WTC11 (cell line): ENCODE measurements at regions not wholly inside any gene's neighbourhood (a gene's known extent, or its start where the extent isn't known, plus 50 kb on each side); places are given as distances from the start of the nearest gene placed in this dataset.

Experiments used
- ATAC-seq: fragments of 200-7000 bp; cut with Tn5 transposase; 2 replicates; pipeline ENCODE4 v1.10.0; 2021; ENCODE audit warnings: mild to moderate bottlenecking, moderate library complexity
- CTCF ChIA-PET: fragments of 300-600 bp; sonication (Branson Sonifier 250); formaldehyde crosslinking; loops from one replicate; lab custom pipeline; 2021; ENCODE audit warnings: antibody characterized with exemption; lab: Charles Lee
- POLR2A ChIA-PET: fragments of 350-600 bp; sonication (Branson Sonifier 250); formaldehyde crosslinking; loops from one replicate; lab custom pipeline; 2021; ENCODE audit warnings: antibody characterized with exemption; lab: Charles Lee
- DNase-seq: peaks from one replicate; pipeline ENCODE4 v3.0.0; 2021; ENCODE audit warnings: low spot score
- H3K27ac Mint-ChIP-seq: 2 replicates; pipeline ENCODE4 v1.8.0; 2021; ENCODE audit warnings: mixed read lengths
- H3K27me3 Mint-ChIP-seq: 2 replicates; pipeline ENCODE4 v1.8.0; 2021; ENCODE audit warnings: low read depth, mild to moderate bottlenecking, moderate library complexity, mixed read lengths
- H3K36me3 Mint-ChIP-seq: 2 replicates; pipeline ENCODE4 v1.8.0; 2021; ENCODE audit warnings: mixed read lengths
- H3K4me1 Mint-ChIP-seq: 2 replicates; pipeline ENCODE4 v1.8.0; 2022; ENCODE audit warnings: mixed read lengths
- H3K4me3 Mint-ChIP-seq: 2 replicates; pipeline ENCODE4 v1.8.0; 2021; ENCODE audit warnings: mild to moderate bottlenecking, moderate library complexity, mixed read lengths
- H3K9me3 Mint-ChIP-seq: 2 replicates; pipeline ENCODE4 v1.8.0; 2021; ENCODE audit warnings: mixed read lengths
- ARID4B ChIP-seq: sonication (generic); formaldehyde crosslinking; IDR thresholded peaks from 2 replicates; pipeline ENCODE4 v1.8.0; 2023; ENCODE audit warnings: missing genetic modification reagents, mild to moderate bottlenecking, borderline replicate concordance
- ATF3 ChIP-seq: sonication (generic); formaldehyde crosslinking; conservative IDR thresholded peaks from 2 replicates; pipeline ENCODE4 v1.8.1; 2022; ENCODE audit warnings: mild to moderate bottlenecking, missing genetic modification reagents
- CBFB ChIP-seq: sonication (generic); formaldehyde crosslinking; IDR thresholded peaks from 2 replicates; pipeline ENCODE4 v1.8.1; 2022; ENCODE audit warnings: mild to moderate bottlenecking, low read depth, missing genetic modification reagents
- E2F4 ChIP-seq: sonication (generic); formaldehyde crosslinking; IDR thresholded peaks from 2 replicates; pipeline ENCODE4 v1.8.1; 2022; ENCODE audit warnings: low read depth, mild to moderate bottlenecking, moderate library complexity, missing genetic modification reagents, borderline replicate concordance
- ERG ChIP-seq: fragments of 250-450 bp; sonication (Bioruptor Pico); IDR thresholded peaks from 2 replicates; pipeline ENCODE4 v1.8.0; 2021; ENCODE audit warnings: mild to moderate bottlenecking
- FOXK1 ChIP-seq: sonication (generic); formaldehyde crosslinking; IDR thresholded peaks from 2 replicates; pipeline ENCODE4 v1.8.0; 2022; ENCODE audit warnings: mild to moderate bottlenecking, moderate library complexity, missing genetic modification reagents
- FOXP1 ChIP-seq: sonication (generic); formaldehyde crosslinking; IDR thresholded peaks from 2 replicates; pipeline ENCODE4 v1.8.0; 2022; ENCODE audit warnings: missing genetic modification reagents, mild to moderate bottlenecking, moderate library complexity, borderline replicate concordance
- FOXP4 ChIP-seq: sonication (generic); formaldehyde crosslinking; IDR thresholded peaks from 2 replicates; pipeline ENCODE4 v1.8.0; 2022; ENCODE audit warnings: mild to moderate bottlenecking, missing genetic modification reagents
- GTF2I ChIP-seq: fragments of 250-450 bp; sonication (Bioruptor Pico); conservative IDR thresholded peaks from 2 replicates; pipeline ENCODE4 v1.4.0; 2021; ENCODE audit warnings: mild to moderate bottlenecking
- IRF1 ChIP-seq: sonication (generic); formaldehyde crosslinking; IDR thresholded peaks from 2 replicates; pipeline ENCODE4 v1.8.0; 2023; ENCODE audit warnings: missing genetic modification reagents
- JUN ChIP-seq: sonication (generic); formaldehyde crosslinking; IDR thresholded peaks from 2 replicates; pipeline ENCODE4 v1.8.0; 2023; ENCODE audit warnings: mild to moderate bottlenecking, missing genetic modification reagents
- KAT7 ChIP-seq: sonication (generic); formaldehyde crosslinking; IDR thresholded peaks from 2 replicates; pipeline ENCODE4 v1.8.1; 2023; ENCODE audit warnings: missing genetic modification reagents, mild to moderate bottlenecking, borderline replicate concordance
- MLX ChIP-seq: sonication (generic); formaldehyde crosslinking; IDR thresholded peaks from 2 replicates; pipeline ENCODE4 v1.8.1; 2023; ENCODE audit warnings: mild to moderate bottlenecking, missing genetic modification reagents, moderate library complexity
- NFATC4 ChIP-seq: fragments of 250-450 bp; sonication (Bioruptor Pico); IDR thresholded peaks from 2 replicates; pipeline ENCODE4 v1.9.0; 2021; ENCODE audit warnings: mild to moderate bottlenecking
- NR1H2 ChIP-seq: sonication (generic); formaldehyde crosslinking; IDR thresholded peaks from 2 replicates; pipeline ENCODE4 v1.9.0; 2021; ENCODE audit warnings: mild to moderate bottlenecking, moderate library complexity, missing genetic modification reagents
- PRRX2 ChIP-seq: fragments of 250-450 bp; sonication (Bioruptor Pico); IDR thresholded peaks from 2 replicates; pipeline ENCODE4 v1.8.0; 2021; ENCODE audit warnings: mild to moderate bottlenecking
- USF1 ChIP-seq: sonication (generic); formaldehyde crosslinking; IDR thresholded peaks from 2 replicates; pipeline ENCODE4 v1.8.0; 2022; ENCODE audit warnings: mild to moderate bottlenecking, missing genetic modification reagents
- ZBTB43 ChIP-seq: sonication (generic); formaldehyde crosslinking; IDR thresholded peaks from 2 replicates; pipeline ENCODE4 v1.8.1; 2023; ENCODE audit warnings: mild to moderate bottlenecking, missing genetic modification reagents
- ZNF219 ChIP-seq: sonication (generic); formaldehyde crosslinking; IDR thresholded peaks from 2 replicates; pipeline ENCODE4 v1.8.0; 2023; ENCODE audit warnings: missing genetic modification reagents, mild to moderate bottlenecking, borderline replicate concordance
- ZNF671 ChIP-seq: fragments of 250-450 bp; sonication (Bioruptor Pico); IDR thresholded peaks from 2 replicates; pipeline ENCODE4 v1.8.0; 2021; ENCODE audit warnings: mild to moderate bottlenecking

- no peak for TF ChIP-seq ZBTB43
- TF ChIP-seq PRRX2 (CRISPR knock-in tag): no peak
- no peak for TF ChIP-seq ZNF219
- no peak for TF ChIP-seq ARID4B (CRISPR knock-in tag)
- no peak for TF ChIP-seq NR1H2 (CRISPR knock-in tag)
- no peak for TF ChIP-seq KAT7
- no peak for TF ChIP-seq GTF2I (CRISPR knock-in tag)
- TF ChIP-seq JUN (CRISPR knock-in tag): no peak
- TF ChIP-seq USF1: no peak
- no peak for TF ChIP-seq ERG (CRISPR knock-in tag)
- TF ChIP-seq FOXP4 (CRISPR knock-in tag): no peak
- TF ChIP-seq FOXP1 (CRISPR knock-in tag): no peak
- no peak for TF ChIP-seq IRF1 (CRISPR knock-in tag)
- no peak for TF ChIP-seq NFATC4 (CRISPR knock-in tag)
- no peak for TF ChIP-seq ZNF671 (CRISPR knock-in tag)
- no peak for TF ChIP-seq FOXK1 (CRISPR knock-in tag)
- no peak for TF ChIP-seq MLX (CRISPR knock-in tag)
- no peak for TF ChIP-seq CBFB
- no peak for TF ChIP-seq ATF3 (CRISPR knock-in tag)
- TF ChIP-seq E2F4: no peak
- TF ChIP-seq, all 79 proteins: peak for 0
- H3K4me1 Mint-ChIP-seq: peaks cover 68% of the 10 kb centered on the region
Observed at GRCh38 chr5:62041156-62041756, 264.8 kb upstream of the KIF2A start.

More at GRCh38 chr5:62041156-62041756, 264.8 kb upstream of the KIF2A start:
- ChIA-PET POLR2A (no interaction called here), CTCF (interaction anchor here (0.8 kb wide), 1 partner anchor 102 kb away, joined by 3 read pairs; no protein-coding TSS in a partner anchor)
- H3K36me3 Mint-ChIP-seq: peaks cover 1% of the 10 kb centered on the region
- ATAC-seq (no peak), DNase-seq (no peak)
- peaks cover 5% of the 10 kb centered on the region for H3K9me3 Mint-ChIP-seq
- peaks cover 89% of the 10 kb centered on the region for H3K27me3 Mint-ChIP-seq
- no peak overlapping the region for H3K4me3 Mint-ChIP-seq
- H3K27ac Mint-ChIP-seq: no peak overlapping the region
